Uterus (tissue), 2 donors: ENCODE measurements at regions not wholly inside any gene's neighbourhood (a gene's known extent, or its start where the extent isn't known, plus 50 kb on each side); places are given as distances from the start of the nearest gene placed in this dataset.

Source experiments
- POLR2A ChIP-seq, 2 donors: fragments of 450-650 bp; IDR thresholded peaks; one replicate each; pipeline ENCODE4 v1.6.1; 2016; ENCODE audit warnings: antibody characterized with exemption in 2 of 2, mild to moderate bottlenecking in 1 of 2, moderate library complexity in 1 of 2
- TF ChIP-seq, protein P1 (sequence below), 4 experiments: fragments of 200-600 bp in 2 of 4; fragments of 450-650 bp in 2 of 4; sonication (generic) in 2 of 4; IDR thresholded peaks; one replicate each; pipeline ENCODE4 v1.5.1; 2016 to 2019; ENCODE audit warnings: antibody characterized with exemption in 4 of 4, mild to moderate bottlenecking in 2 of 4, moderate library complexity in 1 of 4

DNA sequence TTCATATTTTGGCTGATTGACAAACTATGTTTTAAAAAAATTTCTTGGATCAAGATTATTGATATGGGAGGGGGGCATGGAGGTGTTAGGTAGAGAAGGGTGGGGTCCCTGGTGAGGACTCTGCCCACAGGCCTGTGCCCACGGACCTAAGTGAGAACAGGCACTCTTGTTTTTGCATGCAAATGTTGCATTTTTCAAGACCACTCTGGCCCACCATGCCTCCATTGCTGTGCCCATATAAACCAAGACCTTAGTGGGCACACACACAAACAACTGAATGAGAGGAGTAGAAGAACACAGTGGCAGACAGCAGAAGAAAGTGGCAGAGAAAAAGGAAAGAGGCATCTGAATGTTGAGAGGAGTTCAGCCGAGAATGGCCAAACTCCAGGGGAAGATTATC lies 69.6 kb upstream of the ZNF98 start:
- TF ChIP-seq, protein P1, sequence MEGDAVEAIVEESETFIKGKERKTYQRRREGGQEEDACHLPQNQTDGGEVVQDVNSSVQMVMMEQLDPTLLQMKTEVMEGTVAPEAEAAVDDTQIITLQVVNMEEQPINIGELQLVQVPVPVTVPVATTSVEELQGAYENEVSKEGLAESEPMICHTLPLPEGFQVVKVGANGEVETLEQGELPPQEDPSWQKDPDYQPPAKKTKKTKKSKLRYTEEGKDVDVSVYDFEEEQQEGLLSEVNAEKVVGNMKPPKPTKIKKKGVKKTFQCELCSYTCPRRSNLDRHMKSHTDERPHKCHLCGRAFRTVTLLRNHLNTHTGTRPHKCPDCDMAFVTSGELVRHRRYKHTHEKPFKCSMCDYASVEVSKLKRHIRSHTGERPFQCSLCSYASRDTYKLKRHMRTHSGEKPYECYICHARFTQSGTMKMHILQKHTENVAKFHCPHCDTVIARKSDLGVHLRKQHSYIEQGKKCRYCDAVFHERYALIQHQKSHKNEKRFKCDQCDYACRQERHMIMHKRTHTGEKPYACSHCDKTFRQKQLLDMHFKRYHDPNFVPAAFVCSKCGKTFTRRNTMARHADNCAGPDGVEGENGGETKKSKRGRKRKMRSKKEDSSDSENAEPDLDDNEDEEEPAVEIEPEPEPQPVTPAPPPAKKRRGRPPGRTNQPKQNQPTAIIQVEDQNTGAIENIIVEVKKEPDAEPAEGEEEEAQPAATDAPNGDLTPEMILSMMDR (IDR thresholded peaks at IDR 0.05): no peak
- no peak for TF ChIP-seq POLR2A (IDR thresholded peaks at IDR 0.05)
